GM12878 (cell line): ENCODE measurements at regions not wholly inside any gene's neighbourhood (a gene's known extent, or its start where the extent isn't known, plus 50 kb on each side); places are given as distances from the start of the nearest gene placed in this dataset.

Experiments
- ATAC-seq: fragments of 200-7000 bp; cut with Tn5 transposase; 3 replicates; pipeline ENCODE4 v1.9.1; 2020; ENCODE audit warnings: mild to moderate bottlenecking, moderate library complexity
- BruUV-seq: library from RNA; stranded (reverse); fragments of 400-500 nt; replicated peaks from 2 replicates; lab custom pipeline; 2021; lab: Mats Ljungman, UMichigan
- CTCF ChIA-PET: fragments of 300-600 bp; sonication (Branson Sonifier 250); formaldehyde crosslinking; extraction: SDS; loops from one replicate; lab custom pipeline; 2021; ENCODE audit warnings: inconsistent platforms; lab: Yijun Ruan, JAX
- POLR2A ChIA-PET: fragments of 350-600 bp; formaldehyde crosslinking; extraction: SDS; loops from one replicate; lab custom pipeline; 2021; ENCODE audit warnings: inconsistent platforms; lab: Charles Lee
- RAD21 ChIA-PET: fragments of 300-600 bp; sonication (Branson Sonifier 250); formaldehyde crosslinking; loops from one replicate; lab custom pipeline; 2023; ENCODE audit warnings: antibody characterized with exemption; ENCODE audit not compliant: unreplicated experiment; lab: Charles Lee
- SMC1A ChIA-PET: fragments of 300-600 bp; sonication (Branson Sonifier 250); formaldehyde crosslinking; loops from one replicate; lab custom pipeline; 2023; ENCODE audit not compliant: unreplicated experiment, uncharacterized antibody; lab: Charles Lee
- DNase-seq: peaks from one replicate; pipeline ENCODE4 v3.0.0-alpha.2; 2011; ENCODE audit warnings: low read depth, low spot score
- FAIRE-seq: peaks from 3 replicates; lab custom pipeline; 2011; peaks lifted over from hg19 to GRCh38; lab: Jason Lieb, UNC
- H2AFZ ChIP-seq: 2 replicates; pipeline ENCODE4 v1.6.0; 2011; ENCODE audit warnings: low read depth, low read length, control low read depth; ENCODE audit not compliant: control insufficient read depth
- H3K27ac ChIP-seq: 2 replicates; pipeline ENCODE4 v1.5.1; 2011; ENCODE audit warnings: control low read depth; ENCODE audit not compliant: control insufficient read depth, insufficient read depth
- H3K27me3 ChIP-seq, 2 experiments: replicated peaks in 1 of 2; 2 replicates each; pipeline versions ENCODE4 v1.6.0 to v1.6.1; 2011; ENCODE audit warnings: low read length in 1 of 2; ENCODE audit not compliant: control insufficient read depth in 2 of 2, insufficient read depth in 2 of 2
- H3K36me3 ChIP-seq, 2 experiments: 2 replicates each; pipeline ENCODE4 v1.5.1; 2011; ENCODE audit warnings: low read length in 1 of 2; ENCODE audit not compliant: control insufficient read depth in 2 of 2, insufficient read depth in 2 of 2
- H3K4me1 ChIP-seq: 2 replicates; pipeline ENCODE4 v1.6.1; 2011; ENCODE audit warnings: mild to moderate bottlenecking, low read length, moderate library complexity, mixed read lengths; ENCODE audit not compliant: control insufficient read depth, insufficient read depth
- H3K4me2 ChIP-seq: 2 replicates; pipeline ENCODE4 v1.6.0; 2011; ENCODE audit warnings: control low read depth; ENCODE audit not compliant: control insufficient read depth, insufficient read depth
- H3K4me3 ChIP-seq: fragments of 200-600 bp; sonication (generic); 2 replicates; pipeline ENCODE4 v1.5.1; 2016
- H3K79me2 ChIP-seq: 2 replicates; pipeline ENCODE4 v1.6.0; 2011; ENCODE audit warnings: low read length; ENCODE audit not compliant: control insufficient read depth, insufficient read depth
- H3K9ac ChIP-seq: 2 replicates; pipeline ENCODE4 v1.8.0; 2011; ENCODE audit warnings: low read length, control low read depth, mixed read lengths; ENCODE audit not compliant: control insufficient read depth, insufficient read depth
- H3K9me3 ChIP-seq: replicated peaks from 3 replicates; pipeline ENCODE4 v1.5.1; 2011; ENCODE audit warnings: mild to moderate bottlenecking, low read length; ENCODE audit not compliant: control insufficient read depth, insufficient read depth
- H4K20me1 ChIP-seq: 2 replicates; pipeline ENCODE4 v1.6.0; 2011; ENCODE audit not compliant: control insufficient read depth, insufficient read depth
- JUNB ChIP-seq: IDR thresholded peaks from 2 replicates; pipeline ENCODE4 v1.6.1; 2016; ENCODE audit warnings: antibody characterized with exemption, mild to moderate bottlenecking
- KAT2A ChIP-seq: conservative IDR thresholded peaks from 2 replicates; pipeline ENCODE4 v1.6.1; 2011; ENCODE audit warnings: low read depth, low read length; ENCODE audit not compliant: control insufficient read depth
- KLF5 ChIP-seq: fragments of 450-650 bp; IDR thresholded peaks from 2 replicates; pipeline ENCODE4 v1.6.1; 2014; ENCODE audit warnings: mild to moderate bottlenecking; ENCODE audit not compliant: partially characterized antibody
- MTA3 ChIP-seq: IDR thresholded peaks from 2 replicates; pipeline ENCODE4 v1.6.1; 2012; ENCODE audit warnings: low read length, inconsistent platforms, borderline replicate concordance
- MXI1 ChIP-seq: fragments of 150-350 bp; IDR thresholded peaks from 2 replicates; pipeline ENCODE4 v1.6.1; 2011; ENCODE audit warnings: low read depth, mild to moderate bottlenecking, inconsistent platforms, low read length, improper control_type of control experiment
- RAD21 ChIP-seq: IDR thresholded peaks from 2 replicates; pipeline ENCODE4 v1.6.1; 2011; ENCODE audit warnings: mild to moderate bottlenecking, low read depth, low read length, moderate library complexity; ENCODE audit not compliant: insufficient read depth
- RUNX3 ChIP-seq: IDR thresholded peaks from 2 replicates; pipeline ENCODE4 v1.6.1; 2012; ENCODE audit warnings: low read length, inconsistent platforms
- SIN3A ChIP-seq: IDR thresholded peaks from 2 replicates; pipeline ENCODE4 v1.6.1; 2012; ENCODE audit warnings: low read depth, low read length, improper control_type of control experiment
- YBX1 ChIP-seq: fragments of 450-650 bp; IDR thresholded peaks from 2 replicates; pipeline ENCODE4 v1.6.1; 2016; ENCODE audit warnings: antibody characterized with exemption
- YY1 ChIP-seq: IDR thresholded peaks from 2 replicates; pipeline ENCODE4 v1.6.1; 2011; ENCODE audit warnings: low read depth, mild to moderate bottlenecking, low read length
- ZBED1 ChIP-seq: IDR thresholded peaks from 2 replicates; pipeline ENCODE4 v1.6.1; 2016; ENCODE audit warnings: borderline replicate concordance
- ZNF217 ChIP-seq: fragments of 450-650 bp; IDR thresholded peaks from 2 replicates; pipeline ENCODE4 v1.6.1; 2017; ENCODE audit warnings: antibody characterized with exemption, mild to moderate bottlenecking
- WGBS: methylation state at CpG from one replicate; pipeline ENCODE4 v1.1.6; 2016; ENCODE audit warnings: low lambda C conversion rate; ENCODE audit not compliant: insufficient replicate concordance, insufficient coverage; ENCODE audit errors: missing lambda C conversion rate; 5-methylcytosine and 5-hydroxymethylcytosine counted together
- in situ Hi-C: fragments of 300-500 bp; cut with MboI; formaldehyde crosslinking; loops from 9 replicates; pipeline ENCODE4 v1.14.3; 2018; ENCODE audit warnings: mixed read lengths
- intact Hi-C: fragments of 100-400 bp; cut with micrococcal nuclease; formaldehyde crosslinking; loops from one replicate; pipeline ENCODE4 v1.14.2; 2022; ENCODE audit not compliant: unreplicated experiment
- TF ChIP-seq, protein P1 (sequence below): fragments of 150-350 bp; IDR thresholded peaks from 2 replicates; pipeline ENCODE4 v1.6.1; 2016; ENCODE audit warnings: low read depth, low read length
- TF ChIP-seq, protein P2 (sequence below): fragments of 450-650 bp; conservative IDR thresholded peaks from 2 replicates; pipeline ENCODE4 v1.6.1; 2017; ENCODE audit warnings: mild to moderate bottlenecking, moderate library complexity
- TF ChIP-seq, protein P3 (sequence below): IDR thresholded peaks from 2 replicates; pipeline ENCODE4 v1.6.1; 2012; ENCODE audit warnings: mild to moderate bottlenecking, low read depth, low read length
- TF ChIP-seq, protein P4 (sequence below), 3 experiments: IDR thresholded peaks in 2 of 3; conservative IDR thresholded peaks in 1 of 3; 2 replicates each; pipeline ENCODE4 v1.5.1; 2011; ENCODE audit warnings: low read depth in 3 of 3, low read length in 3 of 3, mild to moderate bottlenecking in 3 of 3, control low read depth in 2 of 3, moderate library complexity in 2 of 3, inconsistent platforms in 1 of 3, mixed read lengths in 1 of 3; ENCODE audit not compliant: control insufficient read depth in 2 of 3, insufficient read depth in 1 of 3; ENCODE audit errors: extremely low read depth in 1 of 3

DNA sequence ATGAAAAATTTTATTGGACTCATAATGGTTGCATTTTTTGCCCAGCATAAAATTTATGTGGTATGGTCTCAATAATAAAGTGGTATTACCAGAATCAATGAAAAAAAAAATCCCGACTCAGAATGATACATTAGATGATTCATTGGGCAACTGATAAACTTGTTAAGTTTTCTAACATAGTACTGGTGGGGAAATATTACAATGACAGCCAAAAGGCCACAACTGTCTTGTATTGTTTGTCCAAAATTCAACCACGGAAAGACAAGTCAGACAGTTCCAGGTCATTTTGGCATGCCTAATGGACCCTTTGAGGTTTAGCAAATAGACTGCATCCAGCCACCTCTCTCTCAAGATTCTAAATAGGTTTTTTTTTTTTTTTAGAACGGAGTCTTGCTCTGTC, 70.5 kb upstream of the TRIM9 start:
- Histone ChIP-seq H3K27ac (no peak overlapping the region), H3K9me3 (no peaks in the 10 kb centered on the region), H3K79me2 (no peaks in the 10 kb centered on the region), H2AFZ (no peak overlapping the region), H4K20me1 (no peaks in the 10 kb centered on the region), H3K36me3 (no peaks in the 10 kb centered on the region), H3K4me3 (no peak overlapping the region), H3K4me1 (peaks cover under 1% of the 10 kb centered on the region), H3K4me2 (no peak overlapping the region), H3K27me3 (no peaks in the 10 kb centered on the region), H3K9ac (no peak overlapping the region)
- ChIA-PET POLR2A (no interaction called here), CTCF (no interaction called here), SMC1A (no interaction called here), RAD21 (no interaction called here)
- no peak for ATAC-seq
- intact Hi-C loops (no loop called here), in situ Hi-C loops (no loop called here)
- 72% methylated on average over 3 of the region's 3 CpGs for WGBS
- FAIRE-seq = no peak
- no TSS peak for BruUV-seq
- no peak for DNase-seq
- TF ChIP-seq, protein P1, sequence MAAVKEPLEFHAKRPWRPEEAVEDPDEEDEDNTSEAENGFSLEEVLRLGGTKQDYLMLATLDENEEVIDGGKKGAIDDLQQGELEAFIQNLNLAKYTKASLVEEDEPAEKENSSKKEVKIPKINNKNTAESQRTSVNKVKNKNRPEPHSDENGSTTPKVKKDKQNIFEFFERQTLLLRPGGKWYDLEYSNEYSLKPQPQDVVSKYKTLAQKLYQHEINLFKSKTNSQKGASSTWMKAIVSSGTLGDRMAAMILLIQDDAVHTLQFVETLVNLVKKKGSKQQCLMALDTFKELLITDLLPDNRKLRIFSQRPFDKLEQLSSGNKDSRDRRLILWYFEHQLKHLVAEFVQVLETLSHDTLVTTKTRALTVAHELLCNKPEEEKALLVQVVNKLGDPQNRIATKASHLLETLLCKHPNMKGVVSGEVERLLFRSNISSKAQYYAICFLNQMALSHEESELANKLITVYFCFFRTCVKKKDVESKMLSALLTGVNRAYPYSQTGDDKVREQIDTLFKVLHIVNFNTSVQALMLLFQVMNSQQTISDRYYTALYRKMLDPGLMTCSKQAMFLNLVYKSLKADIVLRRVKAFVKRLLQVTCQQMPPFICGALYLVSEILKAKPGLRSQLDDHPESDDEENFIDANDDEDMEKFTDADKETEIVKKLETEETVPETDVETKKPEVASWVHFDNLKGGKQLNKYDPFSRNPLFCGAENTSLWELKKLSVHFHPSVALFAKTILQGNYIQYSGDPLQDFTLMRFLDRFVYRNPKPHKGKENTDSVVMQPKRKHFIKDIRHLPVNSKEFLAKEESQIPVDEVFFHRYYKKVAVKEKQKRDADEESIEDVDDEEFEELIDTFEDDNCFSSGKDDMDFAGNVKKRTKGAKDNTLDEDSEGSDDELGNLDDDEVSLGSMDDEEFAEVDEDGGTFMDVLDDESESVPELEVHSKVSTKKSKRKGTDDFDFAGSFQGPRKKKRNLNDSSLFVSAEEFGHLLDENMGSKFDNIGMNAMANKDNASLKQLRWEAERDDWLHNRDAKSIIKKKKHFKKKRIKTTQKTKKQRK = no peak
- no peak for TF ChIP-seq RAD21
- TF ChIP-seq MTA3 = no peak
- no peak for TF ChIP-seq KAT2A
- no peak for TF ChIP-seq YBX1
- TF ChIP-seq JUNB = no peak
- no peak for TF ChIP-seq MXI1
- TF ChIP-seq ZBED1 = no peak
- no peak for TF ChIP-seq RUNX3
- TF ChIP-seq, protein P2, sequence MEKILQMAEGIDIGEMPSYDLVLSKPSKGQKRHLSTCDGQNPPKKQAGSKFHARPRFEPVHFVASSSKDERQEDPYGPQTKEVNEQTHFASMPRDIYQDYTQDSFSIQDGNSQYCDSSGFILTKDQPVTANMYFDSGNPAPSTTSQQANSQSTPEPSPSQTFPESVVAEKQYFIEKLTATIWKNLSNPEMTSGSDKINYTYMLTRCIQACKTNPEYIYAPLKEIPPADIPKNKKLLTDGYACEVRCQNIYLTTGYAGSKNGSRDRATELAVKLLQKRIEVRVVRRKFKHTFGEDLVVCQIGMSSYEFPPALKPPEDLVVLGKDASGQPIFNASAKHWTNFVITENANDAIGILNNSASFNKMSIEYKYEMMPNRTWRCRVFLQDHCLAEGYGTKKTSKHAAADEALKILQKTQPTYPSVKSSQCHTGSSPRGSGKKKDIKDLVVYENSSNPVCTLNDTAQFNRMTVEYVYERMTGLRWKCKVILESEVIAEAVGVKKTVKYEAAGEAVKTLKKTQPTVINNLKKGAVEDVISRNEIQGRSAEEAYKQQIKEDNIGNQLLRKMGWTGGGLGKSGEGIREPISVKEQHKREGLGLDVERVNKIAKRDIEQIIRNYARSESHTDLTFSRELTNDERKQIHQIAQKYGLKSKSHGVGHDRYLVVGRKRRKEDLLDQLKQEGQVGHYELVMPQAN = no peak
- TF ChIP-seq ZNF217 = no peak
- TF ChIP-seq, protein P3, sequence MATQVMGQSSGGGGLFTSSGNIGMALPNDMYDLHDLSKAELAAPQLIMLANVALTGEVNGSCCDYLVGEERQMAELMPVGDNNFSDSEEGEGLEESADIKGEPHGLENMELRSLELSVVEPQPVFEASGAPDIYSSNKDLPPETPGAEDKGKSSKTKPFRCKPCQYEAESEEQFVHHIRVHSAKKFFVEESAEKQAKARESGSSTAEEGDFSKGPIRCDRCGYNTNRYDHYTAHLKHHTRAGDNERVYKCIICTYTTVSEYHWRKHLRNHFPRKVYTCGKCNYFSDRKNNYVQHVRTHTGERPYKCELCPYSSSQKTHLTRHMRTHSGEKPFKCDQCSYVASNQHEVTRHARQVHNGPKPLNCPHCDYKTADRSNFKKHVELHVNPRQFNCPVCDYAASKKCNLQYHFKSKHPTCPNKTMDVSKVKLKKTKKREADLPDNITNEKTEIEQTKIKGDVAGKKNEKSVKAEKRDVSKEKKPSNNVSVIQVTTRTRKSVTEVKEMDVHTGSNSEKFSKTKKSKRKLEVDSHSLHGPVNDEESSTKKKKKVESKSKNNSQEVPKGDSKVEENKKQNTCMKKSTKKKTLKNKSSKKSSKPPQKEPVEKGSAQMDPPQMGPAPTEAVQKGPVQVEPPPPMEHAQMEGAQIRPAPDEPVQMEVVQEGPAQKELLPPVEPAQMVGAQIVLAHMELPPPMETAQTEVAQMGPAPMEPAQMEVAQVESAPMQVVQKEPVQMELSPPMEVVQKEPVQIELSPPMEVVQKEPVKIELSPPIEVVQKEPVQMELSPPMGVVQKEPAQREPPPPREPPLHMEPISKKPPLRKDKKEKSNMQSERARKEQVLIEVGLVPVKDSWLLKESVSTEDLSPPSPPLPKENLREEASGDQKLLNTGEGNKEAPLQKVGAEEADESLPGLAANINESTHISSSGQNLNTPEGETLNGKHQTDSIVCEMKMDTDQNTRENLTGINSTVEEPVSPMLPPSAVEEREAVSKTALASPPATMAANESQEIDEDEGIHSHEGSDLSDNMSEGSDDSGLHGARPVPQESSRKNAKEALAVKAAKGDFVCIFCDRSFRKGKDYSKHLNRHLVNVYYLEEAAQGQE = no peak
- TF ChIP-seq YY1 = no peak
- no peak for TF ChIP-seq KLF5
- TF ChIP-seq, protein P4, sequence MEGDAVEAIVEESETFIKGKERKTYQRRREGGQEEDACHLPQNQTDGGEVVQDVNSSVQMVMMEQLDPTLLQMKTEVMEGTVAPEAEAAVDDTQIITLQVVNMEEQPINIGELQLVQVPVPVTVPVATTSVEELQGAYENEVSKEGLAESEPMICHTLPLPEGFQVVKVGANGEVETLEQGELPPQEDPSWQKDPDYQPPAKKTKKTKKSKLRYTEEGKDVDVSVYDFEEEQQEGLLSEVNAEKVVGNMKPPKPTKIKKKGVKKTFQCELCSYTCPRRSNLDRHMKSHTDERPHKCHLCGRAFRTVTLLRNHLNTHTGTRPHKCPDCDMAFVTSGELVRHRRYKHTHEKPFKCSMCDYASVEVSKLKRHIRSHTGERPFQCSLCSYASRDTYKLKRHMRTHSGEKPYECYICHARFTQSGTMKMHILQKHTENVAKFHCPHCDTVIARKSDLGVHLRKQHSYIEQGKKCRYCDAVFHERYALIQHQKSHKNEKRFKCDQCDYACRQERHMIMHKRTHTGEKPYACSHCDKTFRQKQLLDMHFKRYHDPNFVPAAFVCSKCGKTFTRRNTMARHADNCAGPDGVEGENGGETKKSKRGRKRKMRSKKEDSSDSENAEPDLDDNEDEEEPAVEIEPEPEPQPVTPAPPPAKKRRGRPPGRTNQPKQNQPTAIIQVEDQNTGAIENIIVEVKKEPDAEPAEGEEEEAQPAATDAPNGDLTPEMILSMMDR (IDR thresholded peaks at IDR 0.05 in 2 of 3, conservative IDR thresholded peaks at IDR 0.05 in 1 of 3; ENCODE audit: control insufficient read depth in 2 of 3, extremely low read depth in 1 of 3, insufficient read depth in 1 of 3, low read depth in 3 of 3, low read length in 3 of 3) = no peak
- TF ChIP-seq SIN3A = no peak
